ENCODE measurements at regions not wholly inside any gene's neighbourhood (a gene's known extent, or its start where the extent isn't known, plus 50 kb on each side); places are given as distances from the start of the nearest gene placed in this dataset.

GRCh38 chr18:28287146-28287545 is 110.2 kb upstream of the CDH2 start:
- TF ChIP-seq, protein P1, sequence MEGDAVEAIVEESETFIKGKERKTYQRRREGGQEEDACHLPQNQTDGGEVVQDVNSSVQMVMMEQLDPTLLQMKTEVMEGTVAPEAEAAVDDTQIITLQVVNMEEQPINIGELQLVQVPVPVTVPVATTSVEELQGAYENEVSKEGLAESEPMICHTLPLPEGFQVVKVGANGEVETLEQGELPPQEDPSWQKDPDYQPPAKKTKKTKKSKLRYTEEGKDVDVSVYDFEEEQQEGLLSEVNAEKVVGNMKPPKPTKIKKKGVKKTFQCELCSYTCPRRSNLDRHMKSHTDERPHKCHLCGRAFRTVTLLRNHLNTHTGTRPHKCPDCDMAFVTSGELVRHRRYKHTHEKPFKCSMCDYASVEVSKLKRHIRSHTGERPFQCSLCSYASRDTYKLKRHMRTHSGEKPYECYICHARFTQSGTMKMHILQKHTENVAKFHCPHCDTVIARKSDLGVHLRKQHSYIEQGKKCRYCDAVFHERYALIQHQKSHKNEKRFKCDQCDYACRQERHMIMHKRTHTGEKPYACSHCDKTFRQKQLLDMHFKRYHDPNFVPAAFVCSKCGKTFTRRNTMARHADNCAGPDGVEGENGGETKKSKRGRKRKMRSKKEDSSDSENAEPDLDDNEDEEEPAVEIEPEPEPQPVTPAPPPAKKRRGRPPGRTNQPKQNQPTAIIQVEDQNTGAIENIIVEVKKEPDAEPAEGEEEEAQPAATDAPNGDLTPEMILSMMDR (IDR thresholded peaks at IDR 0.05) = no peak
- no peak for TF ChIP-seq POLR2A (IDR thresholded peaks at IDR 0.05)
